Esophagus squamous epithelium (tissue), 5 donors: ENCODE measurements at regions not wholly inside any gene's neighbourhood (a gene's known extent, or its start where the extent isn't known, plus 50 kb on each side); places are given as distances from the start of the nearest gene placed in this dataset.

Experiments
- DNase-seq: peaks from one replicate; lab custom pipeline; 2025; lab: John Stamatoyannopoulos, UW
- H3K27ac ChIP-seq, 4 donors: fragments of 200-600 bp; sonication (generic); one replicate each; pipeline ENCODE4 v1.5.1; 2016 to 2019; ENCODE audit warnings: mild to moderate bottlenecking in 1 of 4
- H3K27me3 ChIP-seq, 4 donors: fragments of 200-600 bp; sonication (generic); 1 replicate in 3 of 4; 2 replicates in 1 of 4; pipeline versions ENCODE4 v1.5.1 to v1.6.0; 2017 to 2021; ENCODE audit warnings: antibody characterized with exemption in 1 of 4
- H3K36me3 ChIP-seq, 3 donors: fragments of 200-600 bp; sonication (generic); one replicate each; pipeline ENCODE4 v1.5.1; 2016 to 2019
- H3K4me1 ChIP-seq, 3 donors: fragments of 200-600 bp; sonication (generic); one replicate each; pipeline ENCODE4 v1.5.1; 2017 to 2019
- H3K4me3 ChIP-seq, 4 donors: fragments of 200-600 bp; sonication (generic); 1 replicate in 3 of 4; 2 replicates in 1 of 4; pipeline ENCODE4 v1.5.1; 2016 to 2019; ENCODE audit warnings: mild to moderate bottlenecking in 2 of 4, moderate library complexity in 1 of 4
- H3K9me3 ChIP-seq, 3 donors: fragments of 200-600 bp; sonication (generic); one replicate each; pipeline ENCODE4 v1.5.1; 2016 to 2019
- POLR2A ChIP-seq, 4 donors: fragments of 450-650 bp; IDR thresholded peaks; one replicate each; pipeline ENCODE4 v1.6.1; 2017; ENCODE audit warnings: antibody characterized with exemption in 4 of 4, mild to moderate bottlenecking in 4 of 4, moderate library complexity in 3 of 4
- WGBS, 2 donors: methylation state at CpG; one replicate each; pipeline ENCODE4 v1.1.5; 2018; 5-methylcytosine and 5-hydroxymethylcytosine counted together
- intact Hi-C: fragments of 100-400 bp; cut with DNase I; formaldehyde crosslinking; loops from one replicate; pipeline ENCODE4 v1.15.0; 2022
- TF ChIP-seq, protein P1 (sequence below), 6 experiments: fragments of 450-650 bp in 4 of 6; fragments of 200-600 bp in 2 of 6; sonication (generic) in 2 of 6; IDR thresholded peaks; one replicate each; pipeline ENCODE4 v1.5.1; 2016 to 2019; ENCODE audit warnings: antibody characterized with exemption in 6 of 6, mild to moderate bottlenecking in 4 of 6, moderate library complexity in 4 of 6
- donor health status: DM: yes; HTN: yes; CAD: no.

DNA sequence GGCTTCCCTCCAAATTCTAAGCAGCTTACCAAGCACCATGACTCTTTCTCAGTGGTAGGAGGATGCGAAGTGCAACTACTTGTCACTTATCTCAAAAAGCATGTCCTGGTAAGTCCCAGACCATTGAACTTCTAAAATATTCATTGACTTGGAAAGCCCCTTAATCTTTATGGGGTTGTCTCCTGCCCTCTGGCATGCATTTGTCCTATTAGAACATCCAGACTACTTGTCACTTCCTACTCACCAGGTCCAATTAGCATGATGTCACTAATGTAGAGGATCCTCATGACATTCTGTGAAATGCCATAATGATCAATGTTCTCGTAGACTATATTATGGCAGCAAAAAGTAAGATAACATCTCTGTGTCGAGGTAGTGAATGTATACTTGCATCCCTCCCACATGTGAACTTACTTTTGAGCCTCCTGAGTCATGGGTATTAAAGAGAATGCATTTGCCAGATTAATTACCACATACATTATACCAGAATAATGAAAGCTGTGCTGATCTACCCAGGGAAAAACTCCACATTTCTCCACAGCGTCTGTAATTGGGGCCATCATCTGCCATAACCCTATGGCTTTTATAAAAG lies 63.5 kb upstream of the RAD23B start:
- intact Hi-C loops, result no loop called here
- H3K4me1 ChIP-seq, result no peaks in the 10 kb centered on the region
- no peaks in the 10 kb centered on the region for H3K36me3 ChIP-seq
- 71 to 81% methylated on average over 4 of the region's 4 CpGs for WGBS, 2 donors
- no peak for DNase-seq
- H3K27ac ChIP-seq, result no peak overlapping the region
- no peaks in the 10 kb centered on the region for H3K27me3 ChIP-seq
- H3K9me3 ChIP-seq, result no peaks in the 10 kb centered on the region
- TF ChIP-seq, protein P1, sequence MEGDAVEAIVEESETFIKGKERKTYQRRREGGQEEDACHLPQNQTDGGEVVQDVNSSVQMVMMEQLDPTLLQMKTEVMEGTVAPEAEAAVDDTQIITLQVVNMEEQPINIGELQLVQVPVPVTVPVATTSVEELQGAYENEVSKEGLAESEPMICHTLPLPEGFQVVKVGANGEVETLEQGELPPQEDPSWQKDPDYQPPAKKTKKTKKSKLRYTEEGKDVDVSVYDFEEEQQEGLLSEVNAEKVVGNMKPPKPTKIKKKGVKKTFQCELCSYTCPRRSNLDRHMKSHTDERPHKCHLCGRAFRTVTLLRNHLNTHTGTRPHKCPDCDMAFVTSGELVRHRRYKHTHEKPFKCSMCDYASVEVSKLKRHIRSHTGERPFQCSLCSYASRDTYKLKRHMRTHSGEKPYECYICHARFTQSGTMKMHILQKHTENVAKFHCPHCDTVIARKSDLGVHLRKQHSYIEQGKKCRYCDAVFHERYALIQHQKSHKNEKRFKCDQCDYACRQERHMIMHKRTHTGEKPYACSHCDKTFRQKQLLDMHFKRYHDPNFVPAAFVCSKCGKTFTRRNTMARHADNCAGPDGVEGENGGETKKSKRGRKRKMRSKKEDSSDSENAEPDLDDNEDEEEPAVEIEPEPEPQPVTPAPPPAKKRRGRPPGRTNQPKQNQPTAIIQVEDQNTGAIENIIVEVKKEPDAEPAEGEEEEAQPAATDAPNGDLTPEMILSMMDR (IDR thresholded peaks at IDR 0.05), result no peak
- no peak for TF ChIP-seq POLR2A (IDR thresholded peaks at IDR 0.05)
- H3K4me3 ChIP-seq, result no peak overlapping the region

DNA sequence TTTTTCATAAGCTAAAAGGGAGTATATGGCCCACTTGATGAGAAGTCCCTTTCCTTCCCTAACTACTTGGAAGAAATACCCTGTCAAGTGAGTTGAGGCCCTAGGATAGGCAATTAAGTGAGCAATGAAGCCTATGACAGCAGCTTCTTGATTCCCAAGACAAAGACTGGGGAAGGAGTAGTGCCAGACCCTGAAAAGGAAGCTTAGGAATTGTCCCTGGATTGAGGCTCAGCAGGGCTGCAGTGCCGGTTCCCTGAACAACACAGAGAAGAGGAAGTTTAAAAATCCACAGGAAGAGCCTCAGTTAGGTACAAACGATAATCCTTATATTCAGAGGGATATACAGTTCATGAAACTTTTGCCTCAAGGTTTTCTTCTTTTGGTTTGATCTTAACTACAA lies 61.8 kb upstream of the RAD23B start:
- intact Hi-C loops, result no loop called here
- TF ChIP-seq POLR2A (IDR thresholded peaks at IDR 0.05), result no peak
- TF ChIP-seq, protein P1 (IDR thresholded peaks at IDR 0.05), result no peak
- DNase-seq, result no peak
- no peaks in the 10 kb centered on the region for H3K9me3 ChIP-seq
- no peaks in the 10 kb centered on the region for H3K27me3 ChIP-seq
- 34 to 39% methylated on average over 2 of the region's 2 CpGs for WGBS, 2 donors
- no peaks in the 10 kb centered on the region for H3K4me1 ChIP-seq
- no peak overlapping the region for H3K27ac ChIP-seq
- H3K36me3 ChIP-seq, result no peaks in the 10 kb centered on the region
- H3K4me3 ChIP-seq, result no peak overlapping the region

DNA sequence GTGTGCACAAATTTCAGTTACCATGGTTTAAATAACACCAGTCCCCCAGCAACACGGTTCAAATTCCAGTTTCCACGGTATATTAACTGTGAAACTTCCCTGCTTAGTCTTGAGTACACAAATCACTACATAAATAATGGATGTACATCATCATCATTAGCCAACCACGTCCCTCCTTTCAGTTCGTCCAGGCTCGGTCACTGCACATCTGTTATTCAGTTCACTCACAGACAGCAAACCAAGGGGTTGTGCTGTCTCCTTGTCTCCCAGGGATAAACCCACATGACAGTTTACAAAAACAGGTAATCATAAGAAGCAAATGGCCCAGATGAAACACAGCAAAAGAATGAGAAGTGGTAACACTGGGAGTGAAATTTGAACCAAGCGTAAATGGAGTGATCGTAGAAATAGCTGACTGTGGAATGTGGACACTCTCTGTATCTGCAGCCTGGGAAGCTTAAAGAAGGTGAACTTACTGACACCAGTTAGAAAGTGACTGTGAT lies 61.0 kb upstream of the RAD23B start:
- 46 to 47% methylated on average over 7 of the region's 7 CpGs for WGBS, 2 donors
- no peak overlapping the region for H3K27ac ChIP-seq
- DNase-seq, result no peak

DNA sequence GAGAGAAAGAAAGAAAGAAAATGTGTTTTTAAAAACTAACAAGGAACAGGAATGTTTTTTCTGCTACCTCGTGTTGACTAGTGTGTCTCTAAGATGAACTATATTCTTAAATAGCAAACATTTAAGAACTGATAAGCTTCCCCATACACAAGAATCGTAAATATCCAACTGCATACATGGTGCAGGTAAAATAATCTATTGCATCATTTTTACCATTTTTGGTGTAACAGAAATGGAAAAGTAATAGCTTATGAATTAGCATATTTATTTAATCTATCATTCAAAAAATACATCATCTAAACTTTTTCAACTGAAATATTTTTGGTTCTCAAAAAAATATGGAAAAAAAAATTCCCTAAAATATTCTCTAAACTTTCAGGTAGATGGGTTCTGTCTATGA lies 59.7 kb upstream of the RAD23B start:
- DNase-seq, result no peak
- Histone ChIP-seq H3K27me3 (no peaks in the 10 kb centered on the region), H3K4me3 (no peak overlapping the region), H3K27ac (no peak overlapping the region), H3K36me3 (no peaks in the 10 kb centered on the region), H3K4me1 (peaks cover 0 to 9% (median 8%) of the 10 kb centered on the region in 3 donors), H3K9me3 (no peaks in the 10 kb centered on the region)
- intact Hi-C loops, result no loop called here
- 76 to 81% methylated on average over 2 of the region's 2 CpGs for WGBS, 2 donors
- no peak for TF ChIP-seq POLR2A (IDR thresholded peaks at IDR 0.05)
- TF ChIP-seq, protein P1 (IDR thresholded peaks at IDR 0.05), result no peak

More for the DNA sequence above, 61.0 kb upstream of the RAD23B start:
- Histone ChIP-seq H3K9me3 (no peaks in the 10 kb centered on the region), H3K4me1 (no peaks in the 10 kb centered on the region), H3K27me3 (no peaks in the 10 kb centered on the region), H3K4me3 (no peak overlapping the region), H3K36me3 (no peaks in the 10 kb centered on the region)
- intact Hi-C loops, result no loop called here
- no peak for TF ChIP-seq POLR2A (IDR thresholded peaks at IDR 0.05)
- TF ChIP-seq, protein P1 (IDR thresholded peaks at IDR 0.05), result no peak

DNA sequence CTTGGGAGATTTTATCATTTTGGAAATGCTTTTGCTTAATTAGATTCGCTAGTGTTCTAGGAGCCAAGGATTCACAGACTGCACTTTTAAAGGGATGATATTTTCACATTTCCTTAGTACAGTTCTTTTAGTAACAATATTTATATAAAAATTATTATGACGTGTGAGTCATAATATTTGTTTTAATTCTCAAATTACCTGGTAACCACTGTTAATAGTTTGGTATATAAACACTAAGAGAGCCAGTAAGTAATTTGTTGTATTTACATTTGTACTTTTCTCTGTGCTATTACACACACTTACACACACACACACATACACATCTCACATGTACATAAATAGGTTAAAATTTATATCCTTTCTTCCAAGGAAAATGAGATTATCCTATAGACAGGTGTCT lies 58.8 kb upstream of the RAD23B start:
- H3K27me3 ChIP-seq, result no peaks in the 10 kb centered on the region
- H3K4me1 ChIP-seq, result peaks cover 0 to 18% (median 8%) of the 10 kb centered on the region in 3 donors
- H3K36me3 ChIP-seq, result no peaks in the 10 kb centered on the region
- DNase-seq, result no peak
- H3K4me3 ChIP-seq, result no peak overlapping the region
- intact Hi-C loops, result no loop called here
- 61 to 75% methylated on average over 2 of the region's 2 CpGs for WGBS, 2 donors
- H3K27ac ChIP-seq, result no peak overlapping the region
- TF ChIP-seq POLR2A (IDR thresholded peaks at IDR 0.05), result no peak
- TF ChIP-seq, protein P1 (IDR thresholded peaks at IDR 0.05), result no peak
- H3K9me3 ChIP-seq, result no peaks in the 10 kb centered on the region
